T-cell (primary cell): ENCODE measurements at regions not wholly inside any gene's neighbourhood (a gene's known extent, or its start where the extent isn't known, plus 50 kb on each side); places are given as distances from the start of the nearest gene placed in this dataset.

Experiments
- ATAC-seq, 4 experiments: fragments of 200-7000 bp in 3 of 4; fragments of 150-1000 bp in 1 of 4; cut with Tn5 transposase; replicated peaks in 1 of 4; 1 replicate in 3 of 4; 2 replicates in 1 of 4; pipeline ENCODE4 v1.10.0; 2021; ENCODE audit warnings: moderate library complexity in 3 of 4, mild to moderate bottlenecking in 2 of 4, moderate number of reproducible peaks in 1 of 4
- CTCF ChIA-PET, 2 donors: fragments of 300-600 bp; sonication (Branson Sonifier 250); formaldehyde crosslinking; loops; one replicate each; lab custom pipeline; 2022; ENCODE audit warnings: antibody characterized with exemption in 2 of 2; lab: Charles Lee
- POLR2A ChIA-PET, 2 donors: fragments of 300-600 bp; sonication (Branson Sonifier 250); formaldehyde crosslinking; loops; one replicate each; lab custom pipeline; 2022; ENCODE audit warnings: antibody characterized with exemption in 2 of 2; lab: Charles Lee
- DNase-seq, 35 experiments: peaks; one replicate each; pipeline versions ENCODE4 v3.0.0 to v3.0.0-alpha.2; 2013 to 2023
- H3K27ac ChIP-seq: one replicate; pipeline ENCODE4 v1.5.1; 2013; ENCODE audit warnings: low read length
- H3K27me3 ChIP-seq, 2 experiments: replicated peaks in 1 of 2; 1 replicate in 1 of 2; 2 replicates in 1 of 2; pipeline versions ENCODE4 v1.6.1 to v1.7.0; 2013; ENCODE audit warnings: low read length in 1 of 2, mixed read lengths in 1 of 2; ENCODE audit not compliant: control insufficient read depth in 2 of 2, insufficient read depth in 2 of 2; ENCODE audit errors: extremely low read depth in 1 of 2
- H3K36me3 ChIP-seq, 2 donors: 1 replicate in 1 of 2; 2 replicates in 1 of 2; pipeline versions ENCODE4 v1.6.1 to v1.7.0; 2013; ENCODE audit warnings: low read length in 1 of 2; ENCODE audit not compliant: control insufficient read depth in 2 of 2, insufficient read depth in 1 of 2; ENCODE audit errors: extremely low read depth in 1 of 2
- H3K4me1 ChIP-seq, 2 experiments: 1 replicate in 1 of 2; 2 replicates in 1 of 2; pipeline versions ENCODE4 v1.6.1 to v1.7.0; 2013; ENCODE audit warnings: low read length in 2 of 2, mixed read lengths in 1 of 2; ENCODE audit not compliant: insufficient read depth in 2 of 2, control insufficient read depth in 1 of 2; ENCODE audit errors: extremely low read depth in 1 of 2
- H3K4me3 ChIP-seq, 2 donors: 1 replicate in 1 of 2; 2 replicates in 1 of 2; pipeline versions ENCODE4 v1.5.1 to v1.7.0; 2013; ENCODE audit warnings: mild to moderate bottlenecking in 2 of 2, low read length in 1 of 2, moderate library complexity in 1 of 2; ENCODE audit not compliant: control insufficient read depth in 1 of 2; ENCODE audit errors: extremely low read depth in 1 of 2
- H3K9me3 ChIP-seq: 2 replicates; pipeline ENCODE4 v1.7.0; 2013
- H3K27ac Mint-ChIP-seq, 2 donors: one replicate each; pipeline ENCODE4 v1.8.0; 2020 to 2021; ENCODE audit warnings: mild to moderate bottlenecking in 2 of 2, mixed read lengths in 2 of 2
- H3K27me3 Mint-ChIP-seq, 2 donors: one replicate each; pipeline ENCODE4 v1.8.0; 2021 to 2022; ENCODE audit warnings: mixed read lengths in 2 of 2
- H3K36me3 Mint-ChIP-seq: one replicate; pipeline ENCODE4 v1.8.0; 2021; ENCODE audit warnings: mixed read lengths
- H3K4me1 Mint-ChIP-seq, 3 donors: one replicate each; pipeline ENCODE4 v1.8.0; 2020 to 2022; ENCODE audit warnings: mixed read lengths in 3 of 3, mild to moderate bottlenecking in 1 of 3
- H3K4me3 Mint-ChIP-seq, 3 donors: one replicate each; pipeline ENCODE4 v1.8.0; 2020 to 2022; ENCODE audit warnings: mild to moderate bottlenecking in 3 of 3, mixed read lengths in 3 of 3, moderate library complexity in 3 of 3
- H3K9me3 Mint-ChIP-seq, 3 donors: one replicate each; pipeline ENCODE4 v1.8.0; 2020 to 2022; ENCODE audit warnings: mixed read lengths in 3 of 3
- WGBS: methylation state at CpG from one replicate; pipeline ENCODE4 v1.1.5; 2013; ENCODE audit warnings: missing lambda C conversion rate; ENCODE audit not compliant: insufficient coverage; 5-methylcytosine and 5-hydroxymethylcytosine counted together

- Histone ChIP-seq H3K36me3 (no peaks in the 10 kb centered on the region), H3K27me3 (peaks cover 0 to 47% of the 10 kb centered on the region in 2 experiments), H3K9me3 (no peaks in the 10 kb centered on the region), H3K27ac (no peak overlapping the region), H3K4me1 (peaks cover 0 to 14% of the 10 kb centered on the region in 2 experiments), H3K4me3 (no peak overlapping the region)
- no peak for ATAC-seq
- POLR2A ChIA-PET = no interaction called here
- peaks cover 18 to 24% (median 19%) of the 10 kb centered on the region in 3 donors for H3K4me1 Mint-ChIP-seq
- no peaks in the 10 kb centered on the region for H3K9me3 Mint-ChIP-seq
- H3K4me3 Mint-ChIP-seq = no peak overlapping the region
- 71% methylated on average over 1 of the region's 2 CpGs for WGBS
- no peak overlapping the region for H3K27ac Mint-ChIP-seq
- DNase-seq = no peak
- H3K27me3 Mint-ChIP-seq = peaks cover 53 to 58% of the 10 kb centered on the region in 2 donors
- H3K36me3 Mint-ChIP-seq = no peaks in the 10 kb centered on the region
- CTCF ChIA-PET = interaction anchor here in 1 of 2 donors (1.0 kb wide), 2 partner anchors 10 to 69 kb away, joined by 3 read pairs; no protein-coding TSS in a partner anchor
Measured at GRCh38 chr1:181313466-181313865, 169.9 kb upstream of the CACNA1E start.

GRCh38 chr1:181314010-181314409 lies 169.3 kb upstream of the CACNA1E start:
- 94% methylated on average over 2 of the region's 3 CpGs for WGBS
- ChIA-PET CTCF (interaction anchor here (0.7 to 1.0 kb wide), 2 partner anchors 9 to 626 kb away, joined by 3 read pairs; no protein-coding TSS in a partner anchor), POLR2A (no interaction called here)
- peaks cover 55 to 61% of the 10 kb centered on the region in 2 donors for H3K27me3 Mint-ChIP-seq
- no peak overlapping the region for H3K27ac ChIP-seq
- no peaks in the 10 kb centered on the region for H3K36me3 Mint-ChIP-seq
- H3K4me3 Mint-ChIP-seq = no peak overlapping the region
- H3K4me1 Mint-ChIP-seq = peaks cover 24 to 30% (median 25%) of the 10 kb centered on the region in 3 donors
- no peak overlapping the region for H3K4me3 ChIP-seq
- no peak overlapping the region for H3K27ac Mint-ChIP-seq
- ATAC-seq (no peak), DNase-seq (no peak)
- no peaks in the 10 kb centered on the region for H3K9me3 ChIP-seq
- H3K4me1 ChIP-seq = peaks cover 0 to 20% of the 10 kb centered on the region in 2 experiments
- H3K9me3 Mint-ChIP-seq = no peaks in the 10 kb centered on the region
- peaks cover 1 to 53% of the 10 kb centered on the region in 2 experiments for H3K27me3 ChIP-seq
- no peaks in the 10 kb centered on the region for H3K36me3 ChIP-seq

GRCh38 chr1:181314959-181315358 lies 168.4 kb upstream of the CACNA1E start:
- CTCF ChIA-PET = interaction anchor here in 1 of 2 donors (0.6 kb wide), 1 partner anchor 603 kb away, joined by 3 read pairs; no protein-coding TSS in a partner anchor
- peaks cover 0 to 20% of the 10 kb centered on the region in 2 experiments for H3K4me1 ChIP-seq

GRCh38 chr1:181317261-181317930 lies 165.9 kb upstream of the CACNA1E start:
- Histone ChIP-seq H3K27ac (no peak overlapping the region), H3K36me3 (no peaks in the 10 kb centered on the region), H3K4me1 (peaks cover 0 to 20% of the 10 kb centered on the region in 2 experiments), H3K9me3 (no peaks in the 10 kb centered on the region), H3K27me3 (peaks cover 8 to 53% of the 10 kb centered on the region in 2 experiments), H3K4me3 (no peak overlapping the region)
- DNase-seq = peak in 1 of 35 experiments; percentile 2
- POLR2A ChIA-PET = interaction anchor here in 1 of 2 donors (0.6 kb wide), 1 partner anchor 29 kb away, joined by 7 read pairs; no protein-coding TSS in a partner anchor
- no peak for ATAC-seq
- H3K9me3 Mint-ChIP-seq = no peaks in the 10 kb centered on the region
- WGBS = 4% methylated on average over 8 of the region's 32 CpGs
- peak overlapping the region in 1 of 2 donors; percentile 57 for H3K27ac Mint-ChIP-seq
- peak overlapping the region; percentile 32 to 85 (median 70) for H3K4me3 Mint-ChIP-seq
- CTCF ChIA-PET = no interaction called here
- no peaks in the 10 kb centered on the region for H3K36me3 Mint-ChIP-seq
- peaks cover 25 to 32% (median 26%) of the 10 kb centered on the region in 3 donors for H3K4me1 Mint-ChIP-seq
- peaks cover 69% of the 10 kb centered on the region in 2 donors for H3K27me3 Mint-ChIP-seq

More at GRCh38 chr1:181314959-181315358, 168.4 kb upstream of the CACNA1E start:
- H3K27me3 Mint-ChIP-seq = peaks cover 64 to 65% of the 10 kb centered on the region in 2 donors
- POLR2A ChIA-PET = no interaction called here
- H3K4me1 Mint-ChIP-seq = peaks cover 25 to 32% (median 26%) of the 10 kb centered on the region in 3 donors
- H3K27me3 ChIP-seq = peaks cover 4 to 55% of the 10 kb centered on the region in 2 experiments
- H3K4me3 Mint-ChIP-seq = no peak overlapping the region
- H3K36me3 Mint-ChIP-seq = no peaks in the 10 kb centered on the region
- no peak overlapping the region for H3K27ac Mint-ChIP-seq
- 34% methylated on average over 4 of the region's 6 CpGs for WGBS
- ATAC-seq (no peak), DNase-seq (no peak)
- no peaks in the 10 kb centered on the region for H3K36me3 ChIP-seq
- H3K9me3 Mint-ChIP-seq = no peaks in the 10 kb centered on the region
- no peak overlapping the region for H3K4me3 ChIP-seq
- no peaks in the 10 kb centered on the region for H3K9me3 ChIP-seq
- no peak overlapping the region for H3K27ac ChIP-seq

- no peaks in the 10 kb centered on the region for H3K36me3 ChIP-seq
- Mint-ChIP-seq H3K27ac (no peak overlapping the region), H3K9me3 (no peaks in the 10 kb centered on the region), H3K4me3 (peak overlapping the region; percentile 69 to 85 (median 76)), H3K4me1 (peaks cover 25 to 32% (median 26%) of the 10 kb centered on the region in 3 donors), H3K27me3 (peaks cover 61 to 62% of the 10 kb centered on the region in 2 donors), H3K36me3 (no peaks in the 10 kb centered on the region)
- ATAC-seq = peak; percentile 59 to 69 (median 64)
- 3% methylated on average over 59 of the region's 59 CpGs for WGBS
- CTCF ChIA-PET = interaction anchor here in 1 of 2 donors (0.6 kb wide), 1 partner anchor 86 kb away, joined by 6 read pairs; no protein-coding TSS in a partner anchor
- H3K27ac ChIP-seq = no peak overlapping the region
- no peak overlapping the region for H3K4me3 ChIP-seq
- DNase-seq = peak in 8 of 35 experiments; percentile 4 to 15 (median 10)
- H3K27me3 ChIP-seq = peaks cover 8 to 53% of the 10 kb centered on the region in 2 experiments
- H3K9me3 ChIP-seq = no peaks in the 10 kb centered on the region
- POLR2A ChIA-PET = interaction anchor here in 1 of 2 donors (0.6 kb wide), 1 partner anchor 30 kb away, joined by 7 read pairs; no protein-coding TSS in a partner anchor
- H3K4me1 ChIP-seq = peaks cover 0 to 20% of the 10 kb centered on the region in 2 experiments
Measured at GRCh38 chr1:181318022-181318857, 165.1 kb upstream of the CACNA1E start.

- H3K4me3 Mint-ChIP-seq = peak overlapping the region; percentile 69 to 85 (median 76)
- ChIA-PET CTCF (no interaction called here), POLR2A (no interaction called here)
- peaks cover 60% of the 10 kb centered on the region in 2 donors for H3K27me3 Mint-ChIP-seq
- H3K4me1 ChIP-seq = peaks cover 0 to 20% of the 10 kb centered on the region in 2 experiments
- H3K27me3 ChIP-seq = peaks cover 8 to 48% of the 10 kb centered on the region in 2 experiments
- no peaks in the 10 kb centered on the region for H3K36me3 Mint-ChIP-seq
- H3K27ac Mint-ChIP-seq = no peak overlapping the region
- no peak overlapping the region for H3K4me3 ChIP-seq
- H3K9me3 Mint-ChIP-seq = no peaks in the 10 kb centered on the region
- H3K9me3 ChIP-seq = no peaks in the 10 kb centered on the region
- H3K27ac ChIP-seq = no peak overlapping the region
- DNase-seq (peak in 2 of 35 experiments; percentile 12 to 17), ATAC-seq (peak; percentile 20 to 60 (median 52))
- no peaks in the 10 kb centered on the region for H3K36me3 ChIP-seq
- H3K4me1 Mint-ChIP-seq = peaks cover 25 to 32% (median 26%) of the 10 kb centered on the region in 3 donors
- 10% methylated on average over 11 of the region's 12 CpGs for WGBS
Measured at GRCh38 chr1:181318858-181319235, 164.5 kb upstream of the CACNA1E start.
